Sigmoid colon (tissue), 4 donors: ENCODE measurements at regions not wholly inside any gene's neighbourhood (a gene's known extent, or its start where the extent isn't known, plus 50 kb on each side); places are given as distances from the start of the nearest gene placed in this dataset.

Experiments used
- EP300 ChIP-seq, 4 donors: sonication (generic); formaldehyde crosslinking; IDR thresholded peaks; one replicate each; pipeline ENCODE4 v1.6.1; 2017; ENCODE audit warnings: antibody characterized with exemption in 4 of 4
- POLR2A ChIP-seq, 2 donors: fragments of 450-650 bp; IDR thresholded peaks; one replicate each; pipeline ENCODE4 v1.6.1; 2016; ENCODE audit warnings: antibody characterized with exemption in 2 of 2, mild to moderate bottlenecking in 2 of 2, moderate library complexity in 2 of 2
- POLR2AphosphoS5 ChIP-seq, 4 donors: sonication (generic); formaldehyde crosslinking; IDR thresholded peaks; one replicate each; pipeline ENCODE4 v1.6.1; 2017; ENCODE audit warnings: antibody characterized with exemption in 4 of 4
- TF ChIP-seq, protein P1 (sequence below), 4 experiments: fragments of 450-650 bp in 3 of 4; fragments of 200-600 bp in 1 of 4; IDR thresholded peaks; one replicate each; pipeline ENCODE4 v1.5.1; 2016 to 2019; ENCODE audit warnings: antibody characterized with exemption in 4 of 4, mild to moderate bottlenecking in 3 of 4, moderate library complexity in 2 of 4

DNA sequence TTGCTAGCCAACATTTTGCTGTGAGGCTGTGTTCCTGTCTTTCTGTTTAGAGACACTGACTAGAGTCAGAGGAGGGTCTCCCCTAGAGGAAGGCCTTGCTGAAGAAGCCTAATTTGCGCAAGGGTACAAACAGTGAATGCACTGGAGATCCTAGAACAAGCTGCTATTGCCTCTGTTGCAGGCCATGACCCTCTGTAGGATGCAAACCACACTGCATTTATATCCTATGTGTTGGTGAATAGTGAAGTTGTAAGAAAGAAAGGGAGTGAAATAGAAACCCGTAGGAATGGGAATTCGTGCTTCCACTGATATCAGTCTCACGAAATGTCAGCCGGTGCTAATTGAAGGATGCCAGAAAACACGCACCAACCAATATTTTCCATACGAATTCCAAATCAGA lies 88.2 kb downstream of the GJA1 start:
- TF ChIP-seq, protein P1, sequence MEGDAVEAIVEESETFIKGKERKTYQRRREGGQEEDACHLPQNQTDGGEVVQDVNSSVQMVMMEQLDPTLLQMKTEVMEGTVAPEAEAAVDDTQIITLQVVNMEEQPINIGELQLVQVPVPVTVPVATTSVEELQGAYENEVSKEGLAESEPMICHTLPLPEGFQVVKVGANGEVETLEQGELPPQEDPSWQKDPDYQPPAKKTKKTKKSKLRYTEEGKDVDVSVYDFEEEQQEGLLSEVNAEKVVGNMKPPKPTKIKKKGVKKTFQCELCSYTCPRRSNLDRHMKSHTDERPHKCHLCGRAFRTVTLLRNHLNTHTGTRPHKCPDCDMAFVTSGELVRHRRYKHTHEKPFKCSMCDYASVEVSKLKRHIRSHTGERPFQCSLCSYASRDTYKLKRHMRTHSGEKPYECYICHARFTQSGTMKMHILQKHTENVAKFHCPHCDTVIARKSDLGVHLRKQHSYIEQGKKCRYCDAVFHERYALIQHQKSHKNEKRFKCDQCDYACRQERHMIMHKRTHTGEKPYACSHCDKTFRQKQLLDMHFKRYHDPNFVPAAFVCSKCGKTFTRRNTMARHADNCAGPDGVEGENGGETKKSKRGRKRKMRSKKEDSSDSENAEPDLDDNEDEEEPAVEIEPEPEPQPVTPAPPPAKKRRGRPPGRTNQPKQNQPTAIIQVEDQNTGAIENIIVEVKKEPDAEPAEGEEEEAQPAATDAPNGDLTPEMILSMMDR (IDR thresholded peaks at IDR 0.05), result no peak
- no peak for TF ChIP-seq EP300 (IDR thresholded peaks at IDR 0.05)
- no peak for TF ChIP-seq POLR2A (IDR thresholded peaks at IDR 0.05)
- no peak for TF ChIP-seq POLR2AphosphoS5 (IDR thresholded peaks at IDR 0.05)
